Keratinocyte (primary cell): ENCODE measurements at regions not wholly inside any gene's neighbourhood (a gene's known extent, or its start where the extent isn't known, plus 50 kb on each side); places are given as distances from the start of the nearest gene placed in this dataset.

Source experiments
- EZH2 ChIP-seq: IDR thresholded peaks from one replicate; pipeline ENCODE4 v1.6.1; 2012; ENCODE audit warnings: inconsistent platforms, mild to moderate bottlenecking, low read length, moderate library complexity
- TF ChIP-seq, protein P1 (sequence below), 3 experiments: IDR thresholded peaks in 1 of 3; conservative IDR thresholded peaks in 1 of 3; optimal IDR thresholded peaks in 1 of 3; 2 replicates in 2 of 3; 3 replicates in 1 of 3; pipeline versions ENCODE3 to v1.5.1; 2011; ENCODE audit warnings: low read length in 3 of 3, mild to moderate bottlenecking in 3 of 3, moderate library complexity in 2 of 3, control low read depth in 1 of 3, inconsistent platforms in 1 of 3; ENCODE audit not compliant: insufficient read depth in 2 of 3; ENCODE audit errors: extremely low read depth in 1 of 3

GRCh38 chr20:24106801-24107445 is 118.3 kb upstream of the GGTLC1 start:
- TF ChIP-seq, protein P1, sequence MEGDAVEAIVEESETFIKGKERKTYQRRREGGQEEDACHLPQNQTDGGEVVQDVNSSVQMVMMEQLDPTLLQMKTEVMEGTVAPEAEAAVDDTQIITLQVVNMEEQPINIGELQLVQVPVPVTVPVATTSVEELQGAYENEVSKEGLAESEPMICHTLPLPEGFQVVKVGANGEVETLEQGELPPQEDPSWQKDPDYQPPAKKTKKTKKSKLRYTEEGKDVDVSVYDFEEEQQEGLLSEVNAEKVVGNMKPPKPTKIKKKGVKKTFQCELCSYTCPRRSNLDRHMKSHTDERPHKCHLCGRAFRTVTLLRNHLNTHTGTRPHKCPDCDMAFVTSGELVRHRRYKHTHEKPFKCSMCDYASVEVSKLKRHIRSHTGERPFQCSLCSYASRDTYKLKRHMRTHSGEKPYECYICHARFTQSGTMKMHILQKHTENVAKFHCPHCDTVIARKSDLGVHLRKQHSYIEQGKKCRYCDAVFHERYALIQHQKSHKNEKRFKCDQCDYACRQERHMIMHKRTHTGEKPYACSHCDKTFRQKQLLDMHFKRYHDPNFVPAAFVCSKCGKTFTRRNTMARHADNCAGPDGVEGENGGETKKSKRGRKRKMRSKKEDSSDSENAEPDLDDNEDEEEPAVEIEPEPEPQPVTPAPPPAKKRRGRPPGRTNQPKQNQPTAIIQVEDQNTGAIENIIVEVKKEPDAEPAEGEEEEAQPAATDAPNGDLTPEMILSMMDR (optimal IDR thresholded peaks at IDR 0.05 in 1 of 3, IDR thresholded peaks at IDR 0.05 in 1 of 3, conservative IDR thresholded peaks at IDR 0.05 in 1 of 3; ENCODE audit: extremely low read depth in 1 of 3, insufficient read depth in 2 of 3, low read length in 3 of 3): no peak
- no peak for TF ChIP-seq EZH2
